ENCODE measurements at regions not wholly inside any gene's neighbourhood (a gene's known extent, or its start where the extent isn't known, plus 50 kb on each side); places are given as distances from the start of the nearest gene placed in this dataset.
A peak's percentile ranks its signal among the peaks of the same experiment; 100 is the strongest.

GRCh38 chr6:11917951-11918738 lies 94.0 kb upstream of the HIVEP1 start:
- H2AFZ ChIP-seq (ENCODE audit: control insufficient read depth, low read length), result no peak overlapping the region
- no peaks in the 10 kb centered on the region for H3K9me3 ChIP-seq (ENCODE audit: control insufficient read depth, low read depth, low read length)
- no peak for TF ChIP-seq EZH2 (IDR thresholded peaks at IDR 0.05; ENCODE audit: low read length)
- TF ChIP-seq, protein P1, sequence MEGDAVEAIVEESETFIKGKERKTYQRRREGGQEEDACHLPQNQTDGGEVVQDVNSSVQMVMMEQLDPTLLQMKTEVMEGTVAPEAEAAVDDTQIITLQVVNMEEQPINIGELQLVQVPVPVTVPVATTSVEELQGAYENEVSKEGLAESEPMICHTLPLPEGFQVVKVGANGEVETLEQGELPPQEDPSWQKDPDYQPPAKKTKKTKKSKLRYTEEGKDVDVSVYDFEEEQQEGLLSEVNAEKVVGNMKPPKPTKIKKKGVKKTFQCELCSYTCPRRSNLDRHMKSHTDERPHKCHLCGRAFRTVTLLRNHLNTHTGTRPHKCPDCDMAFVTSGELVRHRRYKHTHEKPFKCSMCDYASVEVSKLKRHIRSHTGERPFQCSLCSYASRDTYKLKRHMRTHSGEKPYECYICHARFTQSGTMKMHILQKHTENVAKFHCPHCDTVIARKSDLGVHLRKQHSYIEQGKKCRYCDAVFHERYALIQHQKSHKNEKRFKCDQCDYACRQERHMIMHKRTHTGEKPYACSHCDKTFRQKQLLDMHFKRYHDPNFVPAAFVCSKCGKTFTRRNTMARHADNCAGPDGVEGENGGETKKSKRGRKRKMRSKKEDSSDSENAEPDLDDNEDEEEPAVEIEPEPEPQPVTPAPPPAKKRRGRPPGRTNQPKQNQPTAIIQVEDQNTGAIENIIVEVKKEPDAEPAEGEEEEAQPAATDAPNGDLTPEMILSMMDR (optimal IDR thresholded peaks at IDR 0.05 in 1 of 3, IDR thresholded peaks at IDR 0.05 in 1 of 3, conservative IDR thresholded peaks at IDR 0.05 in 1 of 3; ENCODE audit: extremely low read depth in 1 of 3, insufficient read depth in 2 of 3, low read length in 3 of 3), result no peak
- no peaks in the 10 kb centered on the region for H3K9me1 ChIP-seq (ENCODE audit: control insufficient read depth, extremely low read depth, insufficient read depth, low read length)
- no peak for DNase-seq (ENCODE audit: low read depth, low spot score)
- no peak overlapping the region for H3K27ac ChIP-seq (ENCODE audit: control insufficient read depth, insufficient read depth, low read length)
- no peak overlapping the region for H3K4me2 ChIP-seq (ENCODE audit: control insufficient read depth, extremely low read depth, insufficient read depth, low read depth, low read length)
- no peaks in the 10 kb centered on the region for H3K27me3 ChIP-seq (ENCODE audit: control insufficient read depth, extremely low read depth, insufficient read depth, low read length)
- no peaks in the 10 kb centered on the region for H4K20me1 ChIP-seq (ENCODE audit: control insufficient read depth, extremely low read depth, insufficient read depth, low read length)
- no peaks in the 10 kb centered on the region for H3K36me3 ChIP-seq (ENCODE audit: control insufficient read depth in 2 of 2, extremely low read depth in 1 of 2, insufficient read depth in 2 of 2, low read length in 2 of 2)
- H3K9ac ChIP-seq (ENCODE audit: control insufficient read depth, extremely low read depth, insufficient read depth, low read length), result no peak overlapping the region
- dilution Hi-C loops (cut with MboI; ENCODE audit: extremely low pct_ligation_motif_present, low sequenced_read_pairs), result no loop called here
- no peaks in the 10 kb centered on the region for H3K79me2 ChIP-seq (ENCODE audit: control insufficient read depth, insufficient read depth, low read length)
- H3K4me1 ChIP-seq (ENCODE audit: control insufficient read depth, extremely low read depth, insufficient read depth, low read length), result peaks cover 29% of the 10 kb centered on the region
- H3K4me3 ChIP-seq (ENCODE audit: control insufficient read depth in 2 of 3, extremely low read depth in 1 of 3, insufficient read depth in 2 of 3, low read depth in 1 of 3, low read length in 3 of 3), result no peak overlapping the region
- FAIRE-seq, result no peak

DNA sequence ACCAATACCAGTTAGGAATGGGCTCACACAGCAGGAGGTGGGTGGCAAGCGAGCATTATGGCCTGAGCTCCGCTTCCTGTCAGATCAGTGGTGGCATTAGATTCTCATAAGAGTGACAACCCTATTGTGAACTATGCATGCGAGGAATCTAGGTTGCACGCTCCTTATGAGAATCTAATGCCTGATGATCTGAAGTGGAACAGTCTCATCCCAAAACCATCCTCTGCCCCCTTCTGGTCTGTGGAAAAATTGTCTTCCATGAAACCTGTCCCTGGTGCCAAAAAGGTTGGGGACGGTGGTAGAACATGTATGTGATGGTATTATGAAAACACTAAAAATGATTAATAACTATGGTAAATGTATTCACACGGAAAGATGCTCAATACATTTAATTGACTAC lies 99.7 kb upstream of the HIVEP1 start:
- H3K4me1 ChIP-seq (ENCODE audit: control insufficient read depth, extremely low read depth, insufficient read depth, low read length), result no peaks in the 10 kb centered on the region
- H3K79me2 ChIP-seq (ENCODE audit: control insufficient read depth, insufficient read depth, low read length), result no peaks in the 10 kb centered on the region
- no peak overlapping the region for H3K4me3 ChIP-seq (ENCODE audit: control insufficient read depth in 2 of 3, extremely low read depth in 1 of 3, insufficient read depth in 2 of 3, low read depth in 1 of 3, low read length in 3 of 3)
- DNase-seq (ENCODE audit: low read depth, low spot score) (no peak), FAIRE-seq (no peak)
- H3K9me3 ChIP-seq (ENCODE audit: control insufficient read depth, low read depth, low read length), result no peaks in the 10 kb centered on the region
- no peaks in the 10 kb centered on the region for H4K20me1 ChIP-seq (ENCODE audit: control insufficient read depth, extremely low read depth, insufficient read depth, low read length)
- no peak overlapping the region for H2AFZ ChIP-seq (ENCODE audit: control insufficient read depth, low read length)
- dilution Hi-C loops (cut with MboI; ENCODE audit: extremely low pct_ligation_motif_present, low sequenced_read_pairs), result no loop called here
- H3K27ac ChIP-seq (ENCODE audit: control insufficient read depth, insufficient read depth, low read length), result no peak overlapping the region
- no peak for TF ChIP-seq EZH2 (IDR thresholded peaks at IDR 0.05; ENCODE audit: low read length)
- TF ChIP-seq, protein P1 (optimal IDR thresholded peaks at IDR 0.05 in 1 of 3, IDR thresholded peaks at IDR 0.05 in 1 of 3, conservative IDR thresholded peaks at IDR 0.05 in 1 of 3; ENCODE audit: extremely low read depth in 1 of 3, insufficient read depth in 2 of 3, low read length in 3 of 3), result peak in 1 of 3 experiments; percentile 13
- H3K27me3 ChIP-seq (ENCODE audit: control insufficient read depth, extremely low read depth, insufficient read depth, low read length), result no peaks in the 10 kb centered on the region
- no peaks in the 10 kb centered on the region for H3K36me3 ChIP-seq (ENCODE audit: control insufficient read depth in 2 of 2, extremely low read depth in 1 of 2, insufficient read depth in 2 of 2, low read length in 2 of 2)
- no peak overlapping the region for H3K9ac ChIP-seq (ENCODE audit: control insufficient read depth, extremely low read depth, insufficient read depth, low read length)
- no peaks in the 10 kb centered on the region for H3K9me1 ChIP-seq (ENCODE audit: control insufficient read depth, extremely low read depth, insufficient read depth, low read length)
- no peak overlapping the region for H3K4me2 ChIP-seq (ENCODE audit: control insufficient read depth, extremely low read depth, insufficient read depth, low read depth, low read length)
